Activated CD8-positive, alpha-beta T cell treated with anti-CD3 and anti-CD28 coated beads for 36 hours (primary cell): ENCODE measurements at regions not wholly inside any gene's neighbourhood (a gene's known extent, or its start where the extent isn't known, plus 50 kb on each side); places are given as distances from the start of the nearest gene placed in this dataset.

Experiments used
- ATAC-seq: fragments of 200-7000 bp; cut with Tn5 transposase; one replicate; pipeline ENCODE4 v1.10.0; 2021; ENCODE audit warnings: mild to moderate bottlenecking, moderate library complexity
- CTCF ChIA-PET: fragments of 350-600 bp; sonication (Branson Sonifier 250); formaldehyde crosslinking; loops from one replicate; lab custom pipeline; 2021; ENCODE audit warnings: antibody characterized with exemption; lab: Charles Lee
- POLR2A ChIA-PET: fragments of 350-600 bp; sonication (Branson Sonifier 250); formaldehyde crosslinking; loops from one replicate; lab custom pipeline; 2021; ENCODE audit warnings: antibody characterized with exemption; lab: Charles Lee
- DNase-seq: peaks from one replicate; pipeline ENCODE4 v3.0.0-alpha.2; 2020
- H3K27ac Mint-ChIP-seq: one replicate; pipeline ENCODE4 v1.8.0; 2021; ENCODE audit warnings: mild to moderate bottlenecking, mixed read lengths
- H3K27me3 Mint-ChIP-seq: one replicate; pipeline ENCODE4 v1.8.0; 2021; ENCODE audit warnings: mixed read lengths
- H3K36me3 Mint-ChIP-seq: one replicate; pipeline ENCODE4 v1.8.0; 2021; ENCODE audit warnings: low read depth, mixed read lengths
- H3K4me1 Mint-ChIP-seq: one replicate; pipeline ENCODE4 v1.8.0; 2021; ENCODE audit warnings: low read depth, mixed read lengths
- H3K4me3 Mint-ChIP-seq: one replicate; pipeline ENCODE4 v1.8.0; 2021; ENCODE audit warnings: mild to moderate bottlenecking, moderate library complexity, mixed read lengths
- H3K9me3 Mint-ChIP-seq: one replicate; pipeline ENCODE4 v1.8.0; 2021; ENCODE audit warnings: mixed read lengths
- intact Hi-C: fragments of 100-400 bp; cut with micrococcal nuclease; formaldehyde crosslinking; loops from one replicate; pipeline ENCODE4 v1.10.0; 2022
- TF ChIP-seq, protein P1 (sequence below): fragments of 200-600 bp; IDR thresholded peaks from one replicate; pipeline ENCODE4 v1.8.0; 2022; ENCODE audit warnings: antibody characterized with exemption, mild to moderate bottlenecking

GRCh38 chr2:592737-593136, 84.5 kb downstream of the TMEM18 start:
- TF ChIP-seq, protein P1, sequence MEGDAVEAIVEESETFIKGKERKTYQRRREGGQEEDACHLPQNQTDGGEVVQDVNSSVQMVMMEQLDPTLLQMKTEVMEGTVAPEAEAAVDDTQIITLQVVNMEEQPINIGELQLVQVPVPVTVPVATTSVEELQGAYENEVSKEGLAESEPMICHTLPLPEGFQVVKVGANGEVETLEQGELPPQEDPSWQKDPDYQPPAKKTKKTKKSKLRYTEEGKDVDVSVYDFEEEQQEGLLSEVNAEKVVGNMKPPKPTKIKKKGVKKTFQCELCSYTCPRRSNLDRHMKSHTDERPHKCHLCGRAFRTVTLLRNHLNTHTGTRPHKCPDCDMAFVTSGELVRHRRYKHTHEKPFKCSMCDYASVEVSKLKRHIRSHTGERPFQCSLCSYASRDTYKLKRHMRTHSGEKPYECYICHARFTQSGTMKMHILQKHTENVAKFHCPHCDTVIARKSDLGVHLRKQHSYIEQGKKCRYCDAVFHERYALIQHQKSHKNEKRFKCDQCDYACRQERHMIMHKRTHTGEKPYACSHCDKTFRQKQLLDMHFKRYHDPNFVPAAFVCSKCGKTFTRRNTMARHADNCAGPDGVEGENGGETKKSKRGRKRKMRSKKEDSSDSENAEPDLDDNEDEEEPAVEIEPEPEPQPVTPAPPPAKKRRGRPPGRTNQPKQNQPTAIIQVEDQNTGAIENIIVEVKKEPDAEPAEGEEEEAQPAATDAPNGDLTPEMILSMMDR, result no peak
- intact Hi-C loops, result no loop called here
- Mint-ChIP-seq H3K4me1 (no peaks in the 10 kb centered on the region), H3K9me3 (no peaks in the 10 kb centered on the region), H3K4me3 (no peak overlapping the region), H3K27me3 (peaks cover 2% of the 10 kb centered on the region), H3K36me3 (no peaks in the 10 kb centered on the region), H3K27ac (no peak overlapping the region)
- ChIA-PET CTCF (no interaction called here), POLR2A (no interaction called here)
- ATAC-seq (no peak), DNase-seq (no peak)

DNA sequence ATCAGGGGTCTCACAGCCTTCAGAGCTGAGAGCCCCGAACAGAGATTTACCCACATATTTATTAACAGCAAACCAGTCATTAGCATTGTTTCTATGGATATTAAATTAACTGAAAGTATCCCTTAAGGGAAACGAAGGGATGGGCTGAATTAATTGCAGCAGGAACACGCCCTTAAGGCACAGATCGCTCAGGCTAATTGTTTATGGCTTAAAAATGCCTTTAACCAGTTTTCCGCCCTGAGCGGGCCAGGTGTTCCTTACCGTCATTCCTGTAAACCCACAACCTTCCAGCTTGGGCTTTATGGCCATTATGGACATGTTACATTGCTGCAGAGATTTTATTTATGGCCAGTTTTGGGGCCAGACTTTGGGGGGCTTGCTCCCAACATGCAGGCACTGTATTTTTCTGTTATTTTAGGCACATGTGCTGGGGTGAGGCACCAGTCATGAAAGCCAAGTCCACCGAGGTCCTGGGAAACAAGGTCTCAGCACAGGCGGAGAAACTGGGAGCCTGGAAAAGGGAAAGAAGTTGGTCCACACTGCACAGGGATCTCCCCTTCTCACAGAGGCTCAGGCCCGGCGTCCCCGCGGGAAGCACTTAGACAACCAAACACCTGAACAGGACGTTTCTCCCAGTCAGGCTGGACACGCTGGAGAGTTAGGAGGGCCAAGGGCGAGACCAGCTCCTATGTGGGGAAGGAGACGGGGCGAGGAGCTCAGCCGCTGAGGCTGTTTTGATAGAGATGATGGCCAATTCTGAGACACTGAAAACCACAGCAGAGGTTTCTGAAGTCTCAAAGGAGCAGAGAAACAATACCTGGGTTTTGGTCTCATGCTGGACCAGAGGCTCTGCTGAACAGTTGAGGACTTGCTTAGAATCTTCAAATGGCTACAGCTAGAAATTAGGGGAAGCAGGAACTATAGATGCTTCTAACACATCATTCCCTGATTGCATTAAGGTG, 86.7 kb downstream of the TMEM18 start:
- CTCF ChIA-PET, result no interaction called here

GRCh38 chr2:589281-590130, 87.7 kb downstream of the TMEM18 start:
- Mint-ChIP-seq H3K27me3 (peaks cover 7% of the 10 kb centered on the region), H3K9me3 (no peaks in the 10 kb centered on the region), H3K4me1 (peaks cover 11% of the 10 kb centered on the region), H3K36me3 (no peaks in the 10 kb centered on the region), H3K4me3 (no peak overlapping the region), H3K27ac (no peak overlapping the region)
- DNase-seq (no peak), ATAC-seq (no peak)
- intact Hi-C loops, result no loop called here
- POLR2A ChIA-PET, result no interaction called here
- CTCF ChIA-PET, result no interaction called here
- TF ChIP-seq, protein P1, result no peak

More for the DNA sequence above, 86.7 kb downstream of the TMEM18 start:
- POLR2A ChIA-PET, result no interaction called here
- intact Hi-C loops, result no loop called here
- H3K9me3 Mint-ChIP-seq, result no peaks in the 10 kb centered on the region
- no peak for DNase-seq
- TF ChIP-seq, protein P1, result no peak
- peaks cover 7% of the 10 kb centered on the region for H3K27me3 Mint-ChIP-seq
- no peak for ATAC-seq
- peaks cover 3% of the 10 kb centered on the region for H3K4me1 Mint-ChIP-seq
- H3K4me3 Mint-ChIP-seq, result no peak overlapping the region
- H3K27ac Mint-ChIP-seq, result no peak overlapping the region
- H3K36me3 Mint-ChIP-seq, result no peaks in the 10 kb centered on the region

DNA sequence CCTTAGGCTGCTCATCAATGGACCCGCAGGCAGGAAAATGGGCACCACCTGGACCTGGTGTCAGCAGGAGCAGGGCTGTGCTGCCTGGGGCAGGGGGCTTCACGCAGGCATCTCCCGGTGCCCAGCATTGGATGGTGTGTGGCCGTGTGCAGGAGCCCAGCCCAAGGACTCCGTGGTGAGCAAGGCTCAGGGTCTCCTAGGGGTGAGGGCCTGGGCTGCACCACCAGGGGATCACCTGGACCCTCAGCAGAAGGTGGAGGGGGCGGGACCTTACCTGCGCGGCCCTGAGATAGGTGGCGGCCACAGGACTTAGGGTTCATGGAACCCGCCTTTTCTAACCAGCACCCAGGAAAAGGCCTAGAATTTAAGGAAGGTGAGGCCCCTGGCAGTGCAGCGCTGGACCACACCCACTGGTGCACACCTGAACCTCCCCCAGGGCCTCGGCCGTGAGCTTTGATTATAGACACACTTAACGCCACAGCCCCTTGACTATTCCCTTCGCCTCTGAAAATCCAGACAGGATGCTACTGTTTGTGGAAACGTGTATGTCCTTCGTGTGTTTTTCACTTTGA, 89.0 kb downstream of the TMEM18 start:
- no peaks in the 10 kb centered on the region for H3K36me3 Mint-ChIP-seq
- no peak overlapping the region for H3K4me3 Mint-ChIP-seq
- H3K4me1 Mint-ChIP-seq, result peaks cover 11% of the 10 kb centered on the region
- CTCF ChIA-PET, result no interaction called here
- POLR2A ChIA-PET, result no interaction called here
- H3K27ac Mint-ChIP-seq, result no peak overlapping the region
- TF ChIP-seq, protein P1, result no peak
- H3K9me3 Mint-ChIP-seq, result no peaks in the 10 kb centered on the region
- ATAC-seq (no peak), DNase-seq (no peak)
- intact Hi-C loops, result no loop called here
- H3K27me3 Mint-ChIP-seq, result peaks cover 7% of the 10 kb centered on the region
